GM12878 (cell line): ENCODE measurements at regions not wholly inside any gene's neighbourhood (a gene's known extent, or its start where the extent isn't known, plus 50 kb on each side); places are given as distances from the start of the nearest gene placed in this dataset.

ENCODE experiments used
- ATAC-seq: fragments of 200-7000 bp; cut with Tn5 transposase; 3 replicates; pipeline ENCODE4 v1.9.1; 2020; ENCODE audit warnings: mild to moderate bottlenecking, moderate library complexity
- BruUV-seq: library from RNA; stranded (reverse); fragments of 400-500 nt; replicated peaks from 2 replicates; lab custom pipeline; 2021; lab: Mats Ljungman, UMichigan
- CTCF ChIA-PET: fragments of 300-600 bp; sonication (Branson Sonifier 250); formaldehyde crosslinking; extraction: SDS; loops from one replicate; lab custom pipeline; 2021; ENCODE audit warnings: inconsistent platforms; lab: Yijun Ruan, JAX
- POLR2A ChIA-PET: fragments of 350-600 bp; formaldehyde crosslinking; extraction: SDS; loops from one replicate; lab custom pipeline; 2021; ENCODE audit warnings: inconsistent platforms; lab: Charles Lee
- RAD21 ChIA-PET: fragments of 300-600 bp; sonication (Branson Sonifier 250); formaldehyde crosslinking; loops from one replicate; lab custom pipeline; 2023; ENCODE audit warnings: antibody characterized with exemption; ENCODE audit not compliant: unreplicated experiment; lab: Charles Lee
- SMC1A ChIA-PET: fragments of 300-600 bp; sonication (Branson Sonifier 250); formaldehyde crosslinking; loops from one replicate; lab custom pipeline; 2023; ENCODE audit not compliant: unreplicated experiment, uncharacterized antibody; lab: Charles Lee
- DNase-seq: peaks from one replicate; pipeline ENCODE4 v3.0.0-alpha.2; 2011; ENCODE audit warnings: low read depth, low spot score
- FAIRE-seq: peaks from 3 replicates; lab custom pipeline; 2011; peaks lifted over from hg19 to GRCh38; lab: Jason Lieb, UNC
- H2AFZ ChIP-seq: 2 replicates; pipeline ENCODE4 v1.6.0; 2011; ENCODE audit warnings: low read depth, low read length, control low read depth; ENCODE audit not compliant: control insufficient read depth
- H3K27ac ChIP-seq: 2 replicates; pipeline ENCODE4 v1.5.1; 2011; ENCODE audit warnings: control low read depth; ENCODE audit not compliant: control insufficient read depth, insufficient read depth
- H3K27me3 ChIP-seq, 2 experiments: replicated peaks in 1 of 2; 2 replicates each; pipeline versions ENCODE4 v1.6.0 to v1.6.1; 2011; ENCODE audit warnings: low read length in 1 of 2; ENCODE audit not compliant: control insufficient read depth in 2 of 2, insufficient read depth in 2 of 2
- H3K36me3 ChIP-seq, 2 experiments: 2 replicates each; pipeline ENCODE4 v1.5.1; 2011; ENCODE audit warnings: low read length in 1 of 2; ENCODE audit not compliant: control insufficient read depth in 2 of 2, insufficient read depth in 2 of 2
- H3K4me1 ChIP-seq: 2 replicates; pipeline ENCODE4 v1.6.1; 2011; ENCODE audit warnings: mild to moderate bottlenecking, low read length, moderate library complexity, mixed read lengths; ENCODE audit not compliant: control insufficient read depth, insufficient read depth
- H3K4me2 ChIP-seq: 2 replicates; pipeline ENCODE4 v1.6.0; 2011; ENCODE audit warnings: control low read depth; ENCODE audit not compliant: control insufficient read depth, insufficient read depth
- H3K4me3 ChIP-seq: fragments of 200-600 bp; sonication (generic); 2 replicates; pipeline ENCODE4 v1.5.1; 2016
- H3K79me2 ChIP-seq: 2 replicates; pipeline ENCODE4 v1.6.0; 2011; ENCODE audit warnings: low read length; ENCODE audit not compliant: control insufficient read depth, insufficient read depth
- H3K9ac ChIP-seq: 2 replicates; pipeline ENCODE4 v1.8.0; 2011; ENCODE audit warnings: low read length, control low read depth, mixed read lengths; ENCODE audit not compliant: control insufficient read depth, insufficient read depth
- H3K9me3 ChIP-seq: replicated peaks from 3 replicates; pipeline ENCODE4 v1.5.1; 2011; ENCODE audit warnings: mild to moderate bottlenecking, low read length; ENCODE audit not compliant: control insufficient read depth, insufficient read depth
- H4K20me1 ChIP-seq: 2 replicates; pipeline ENCODE4 v1.6.0; 2011; ENCODE audit not compliant: control insufficient read depth, insufficient read depth
- E2F8 ChIP-seq: fragments of 450-650 bp; IDR thresholded peaks from 2 replicates; pipeline ENCODE4 v1.6.1; 2018; ENCODE audit warnings: mild to moderate bottlenecking, low read depth, moderate library complexity; ENCODE audit not compliant: partially characterized antibody
- ESRRA ChIP-seq: IDR thresholded peaks from 2 replicates; pipeline ENCODE4 v1.6.1; 2012; ENCODE audit warnings: mild to moderate bottlenecking, low read length, improper control_type of control experiment
- GABPA ChIP-seq: IDR thresholded peaks from 2 replicates; pipeline ENCODE4 v1.6.1; 2014; ENCODE audit warnings: antibody characterized with exemption, low read depth, mild to moderate bottlenecking, inconsistent platforms
- LARP7 ChIP-seq: fragments of 450-650 bp; IDR thresholded peaks from 2 replicates; pipeline ENCODE4 v1.6.1; 2017; ENCODE audit warnings: mild to moderate bottlenecking
- MTA2 ChIP-seq: fragments of 450-650 bp; IDR thresholded peaks from 2 replicates; pipeline ENCODE4 v1.6.1; 2016; ENCODE audit warnings: low read depth, mild to moderate bottlenecking, moderate library complexity
- NR2C1 ChIP-seq: fragments of 450-650 bp; IDR thresholded peaks from 2 replicates; pipeline ENCODE4 v1.6.1; 2017; ENCODE audit warnings: antibody characterized with exemption, mild to moderate bottlenecking, moderate library complexity
- NR2F1 ChIP-seq: fragments of 450-650 bp; conservative IDR thresholded peaks from 2 replicates; pipeline ENCODE4 v1.6.1; 2017; ENCODE audit warnings: mild to moderate bottlenecking
- RELA ChIP-seq: fragments of 450-650 bp; IDR thresholded peaks from 2 replicates; pipeline ENCODE4 v1.8.0; 2014; ENCODE audit warnings: borderline replicate concordance; ENCODE audit not compliant: partially characterized antibody
- SMARCA5 ChIP-seq: fragments of 450-650 bp; IDR thresholded peaks from 2 replicates; pipeline ENCODE4 v1.6.1; 2017; ENCODE audit warnings: mild to moderate bottlenecking
- SMC3 ChIP-seq: IDR thresholded peaks from 2 replicates; pipeline ENCODE4 v1.6.1; 2011; ENCODE audit warnings: low read length, improper control_type of control experiment, borderline replicate concordance
- SUZ12 ChIP-seq: fragments of 200-600 bp; sonication (generic); IDR thresholded peaks from one replicate; pipeline ENCODE4 v1.6.1; 2018; ENCODE audit warnings: antibody characterized with exemption, mild to moderate bottlenecking; ENCODE audit not compliant: unreplicated experiment
- ZNF687 ChIP-seq: fragments of 450-650 bp; IDR thresholded peaks from 2 replicates; pipeline ENCODE4 v1.6.1; 2017; ENCODE audit warnings: mild to moderate bottlenecking, moderate library complexity
- WGBS: methylation state at CpG from one replicate; pipeline ENCODE4 v1.1.6; 2016; ENCODE audit warnings: low lambda C conversion rate; ENCODE audit not compliant: insufficient replicate concordance, insufficient coverage; ENCODE audit errors: missing lambda C conversion rate; 5-methylcytosine and 5-hydroxymethylcytosine counted together
- in situ Hi-C: fragments of 300-500 bp; cut with MboI; formaldehyde crosslinking; loops from 9 replicates; pipeline ENCODE4 v1.14.3; 2018; ENCODE audit warnings: mixed read lengths
- intact Hi-C: fragments of 100-400 bp; cut with micrococcal nuclease; formaldehyde crosslinking; loops from one replicate; pipeline ENCODE4 v1.14.2; 2022; ENCODE audit not compliant: unreplicated experiment

- WGBS, result 50% methylated on average over 2 of the region's 2 CpGs
- intact Hi-C loops (no loop called here), in situ Hi-C loops (no loop called here)
- ChIA-PET POLR2A (no interaction called here), RAD21 (no interaction called here), SMC1A (no interaction called here), CTCF (no interaction called here)
- no peak overlapping the region for H2AFZ ChIP-seq
- no peak for DNase-seq
- BruUV-seq, result no TSS peak
- ATAC-seq, result no peak
- no peaks in the 10 kb centered on the region for H3K4me1 ChIP-seq
- TF ChIP-seq SMARCA5, result no peak
- TF ChIP-seq E2F8, result no peak
- TF ChIP-seq MTA2, result no peak
- no peak for TF ChIP-seq SMC3
- no peak for TF ChIP-seq ESRRA
- TF ChIP-seq GABPA, result no peak
- no peak for TF ChIP-seq RELA
- no peak for TF ChIP-seq LARP7
- no peak for TF ChIP-seq SUZ12
- no peak for TF ChIP-seq ZNF687
- TF ChIP-seq NR2C1, result no peak
- TF ChIP-seq NR2F1, result no peak
- H3K36me3 ChIP-seq, result no peaks in the 10 kb centered on the region
- no peaks in the 10 kb centered on the region for H3K27me3 ChIP-seq
- FAIRE-seq, result no peak
- H3K9ac ChIP-seq, result no peak overlapping the region
- no peaks in the 10 kb centered on the region for H4K20me1 ChIP-seq
- no peaks in the 10 kb centered on the region for H3K9me3 ChIP-seq
- no peaks in the 10 kb centered on the region for H3K79me2 ChIP-seq
- no peak overlapping the region for H3K4me3 ChIP-seq
- H3K27ac ChIP-seq, result no peak overlapping the region
- no peak overlapping the region for H3K4me2 ChIP-seq
Observed at GRCh38 chr6:50527985-50528384, 185.3 kb upstream of the TFAP2D start.
